H1 (cell line): ENCODE measurements at regions not wholly inside any gene's neighbourhood (a gene's known extent, or its start where the extent isn't known, plus 50 kb on each side); places are given as distances from the start of the nearest gene placed in this dataset.

Experiments used
- CTCF ChIA-PET: fragments of 300-600 bp; sonication (Branson Sonifier 250); formaldehyde crosslinking; loops from one replicate; lab custom pipeline; 2021; ENCODE audit not compliant: partially characterized antibody; lab: Charles Lee
- POLR2A ChIA-PET: fragments of 300-600 bp; sonication (Branson Sonifier 250); formaldehyde crosslinking; loops from one replicate; lab custom pipeline; 2021; ENCODE audit warnings: inconsistent platforms; ENCODE audit not compliant: partially characterized antibody; lab: Charles Lee
- DNase-seq, 2 experiments: peaks; one replicate each; pipeline versions ENCODE4 v3.0.0 to v3.0.0-alpha.2; 2010 to 2022; ENCODE audit warnings: low spot score in 2 of 2, low read depth in 1 of 2, mixed read lengths in 1 of 2
- FAIRE-seq: peaks from 2 replicates; lab custom pipeline; 2011; peaks lifted over from hg19 to GRCh38; lab: Jason Lieb, UNC
- H2AFZ ChIP-seq: 2 replicates; pipeline ENCODE4 v1.8.1; 2012; ENCODE audit warnings: low read length, inconsistent platforms
- H2AK5ac ChIP-seq: 2 replicates; pipeline ENCODE4 v1.6.1; 2013; ENCODE audit warnings: low read depth, low read length
- H2BK120ac ChIP-seq: replicated peaks from 2 replicates; pipeline ENCODE3; 2013; ENCODE audit warnings: low read depth, low read length, inconsistent platforms
- H2BK12ac ChIP-seq: 2 replicates; pipeline ENCODE4 v1.6.1; 2013; ENCODE audit warnings: low read depth, low read length
- H2BK15ac ChIP-seq: 2 replicates; pipeline ENCODE4 v1.6.1; 2013; ENCODE audit warnings: low read length
- H2BK20ac ChIP-seq: 2 replicates; pipeline ENCODE4 v1.6.1; 2013; ENCODE audit warnings: low read length
- H2BK5ac ChIP-seq: 2 replicates; pipeline ENCODE4 v1.6.1; 2013; ENCODE audit warnings: low read depth, low read length
- H3K14ac ChIP-seq: 2 replicates; pipeline ENCODE4 v1.6.1; 2013; ENCODE audit warnings: inconsistent platforms; ENCODE audit not compliant: insufficient read length
- H3K18ac ChIP-seq: 2 replicates; pipeline ENCODE4 v1.6.1; 2013; ENCODE audit warnings: low read length; ENCODE audit errors: extremely low read depth
- H3K23ac ChIP-seq: 2 replicates; pipeline ENCODE4 v1.6.1; 2013; ENCODE audit warnings: inconsistent platforms; ENCODE audit not compliant: insufficient read length
- H3K23me2 ChIP-seq: 2 replicates; pipeline ENCODE4 v1.6.1; 2013; ENCODE audit warnings: low read depth, low read length
- H3K27ac ChIP-seq: 2 replicates; pipeline ENCODE4 v1.6.1; 2011; ENCODE audit warnings: low read depth, low read length, inconsistent platforms
- H3K27me3 ChIP-seq, 4 experiments: replicated peaks in 1 of 4; 1 replicate in 1 of 4; 2 replicates in 3 of 4; pipeline versions ENCODE4 v1.6.1 to v1.8.1; 2011 to 2013; ENCODE audit warnings: low read length in 3 of 4, mild to moderate bottlenecking in 3 of 4, inconsistent platforms in 2 of 4, mixed read lengths in 2 of 4, moderate library complexity in 1 of 4; ENCODE audit not compliant: control insufficient read depth in 3 of 4, insufficient read depth in 3 of 4; ENCODE audit errors: extremely low read depth in 1 of 4
- H3K36me3 ChIP-seq, 4 experiments: 2 replicates each; pipeline versions ENCODE4 v1.6.1 to v1.8.1; 2011 to 2013; ENCODE audit warnings: mild to moderate bottlenecking in 4 of 4, low read length in 3 of 4, moderate library complexity in 2 of 4, control low read depth in 1 of 4, inconsistent platforms in 1 of 4; ENCODE audit not compliant: insufficient read depth in 4 of 4, control insufficient read depth in 2 of 4
- H3K4ac ChIP-seq: replicated peaks from 2 replicates; pipeline ENCODE3; 2013; ENCODE audit warnings: low read length, low read depth, mixed read lengths, inconsistent platforms; ENCODE audit not compliant: insufficient read length
- H3K4me1 ChIP-seq, 4 experiments: replicated peaks in 1 of 4; 1 replicate in 1 of 4; 2 replicates in 3 of 4; pipeline versions ENCODE4 v1.6.1 to v1.8.1; 2011 to 2013; ENCODE audit warnings: low read length in 3 of 4, inconsistent platforms in 2 of 4, mixed read lengths in 1 of 4; ENCODE audit not compliant: insufficient read depth in 4 of 4, control insufficient read depth in 3 of 4
- H3K4me2 ChIP-seq, 2 experiments: 2 replicates each; pipeline versions ENCODE4 v1.6.1 to v1.8.1; 2011 to 2013; ENCODE audit warnings: low read depth in 2 of 2, low read length in 2 of 2, control low read depth in 1 of 2, inconsistent platforms in 1 of 2, mild to moderate bottlenecking in 1 of 2; ENCODE audit not compliant: insufficient read depth in 1 of 2
- H3K4me3 ChIP-seq, 4 experiments: fragments of 200-600, 300-600 bp in 1 of 4; sonication (generic), shearing (Covaris generic), sonication (Bioruptor Twin) in 1 of 4; 2 replicates each; pipeline versions ENCODE4 v1.5.1 to v1.8.1; 2011 to 2016; ENCODE audit warnings: low read length in 4 of 4, low read depth in 3 of 4, control low read depth in 2 of 4, inconsistent platforms in 2 of 4, mild to moderate bottlenecking in 2 of 4, mixed read lengths in 1 of 4, moderate library complexity in 1 of 4; ENCODE audit not compliant: insufficient read depth in 2 of 4; ENCODE audit errors: extremely low read depth in 1 of 4
- H3K56ac ChIP-seq: replicated peaks from 2 replicates; pipeline ENCODE3; 2013; ENCODE audit warnings: low read depth, mild to moderate bottlenecking, mixed read lengths, low read length, inconsistent platforms; ENCODE audit not compliant: insufficient read length
- H3K79me1 ChIP-seq: 2 replicates; pipeline ENCODE4 v1.6.1; 2013; ENCODE audit warnings: low read depth, low read length, control low read depth
- H3K79me2 ChIP-seq, 2 experiments: 2 replicates each; pipeline versions ENCODE4 v1.6.1 to v1.8.1; 2012 to 2013; ENCODE audit warnings: low read length in 2 of 2, mild to moderate bottlenecking in 2 of 2, inconsistent platforms in 1 of 2; ENCODE audit not compliant: insufficient read depth in 2 of 2, control insufficient read depth in 1 of 2
- H3K9ac ChIP-seq, 4 experiments: replicated peaks in 1 of 4; 1 replicate in 1 of 4; 2 replicates in 3 of 4; pipeline versions ENCODE4 v1.6.1 to v1.8.1; 2011 to 2013; ENCODE audit warnings: low read depth in 3 of 4, low read length in 3 of 4, control low read depth in 2 of 4, mild to moderate bottlenecking in 2 of 4, moderate library complexity in 2 of 4, inconsistent platforms in 1 of 4; ENCODE audit errors: extremely low read depth in 1 of 4
- H3K9me3 ChIP-seq, 2 experiments: 2 replicates each; pipeline versions ENCODE4 v1.6.1 to v1.8.1; 2012 to 2013; ENCODE audit warnings: mild to moderate bottlenecking in 2 of 2, moderate library complexity in 2 of 2, control low read depth in 1 of 2, inconsistent platforms in 1 of 2, low read depth in 1 of 2, low read length in 1 of 2, mixed read lengths in 1 of 2; ENCODE audit not compliant: insufficient read depth in 2 of 2
- H4K20me1 ChIP-seq, 2 experiments: replicated peaks in 1 of 2; 2 replicates each; pipeline versions ENCODE3 to v1.8.1; 2011 to 2013; ENCODE audit warnings: inconsistent platforms in 2 of 2, low read length in 2 of 2, mild to moderate bottlenecking in 1 of 2; ENCODE audit not compliant: insufficient read depth in 2 of 2, control insufficient read depth in 1 of 2
- H4K5ac ChIP-seq: 2 replicates; pipeline ENCODE4 v1.6.1; 2013; ENCODE audit warnings: low read length, low read depth, mixed read lengths, inconsistent platforms; ENCODE audit not compliant: insufficient read length
- H4K8ac ChIP-seq: 2 replicates; pipeline ENCODE4 v1.8.0; 2013; ENCODE audit warnings: mild to moderate bottlenecking, moderate library complexity, low read length, inconsistent platforms; ENCODE audit not compliant: insufficient read depth; ENCODE audit errors: extremely low read depth
- H4K91ac ChIP-seq: replicated peaks from 2 replicates; pipeline ENCODE3; 2013; ENCODE audit warnings: low read length, mixed read lengths, inconsistent platforms; ENCODE audit not compliant: insufficient read length
- CHD2 ChIP-seq: IDR thresholded peaks from 2 replicates; pipeline ENCODE4 v1.6.1; 2012; ENCODE audit warnings: low read length, improper control_type of control experiment
- CTBP2 ChIP-seq: IDR thresholded peaks from 2 replicates; pipeline ENCODE4 v1.7.0; 2011; ENCODE audit warnings: borderline replicate concordance, mild to moderate bottlenecking, moderate library complexity, mixed read lengths, low read length; ENCODE audit not compliant: insufficient read depth, insufficient read length
- GABPA ChIP-seq: IDR thresholded peaks from 2 replicates; pipeline ENCODE4 v1.6.1; 2011; ENCODE audit warnings: mild to moderate bottlenecking, low read length, moderate library complexity, borderline replicate concordance; ENCODE audit not compliant: insufficient read depth
- KDM1A ChIP-seq: fragments of 200-600, 300-600 bp; sonication (generic); IDR thresholded peaks from 2 replicates; pipeline ENCODE4 v1.7.1; 2016; ENCODE audit warnings: mild to moderate bottlenecking, low read length, borderline replicate concordance
- MAFK ChIP-seq: IDR thresholded peaks from 2 replicates; pipeline ENCODE4 v1.6.1; 2012; ENCODE audit warnings: low read depth, mild to moderate bottlenecking, improper control_type of control experiment, low read length
- RXRA ChIP-seq: IDR thresholded peaks from 2 replicates; pipeline ENCODE4 v1.6.1; 2011; ENCODE audit warnings: low read depth, mild to moderate bottlenecking, low read length, moderate library complexity; ENCODE audit not compliant: insufficient read depth
- SIRT6 ChIP-seq: IDR thresholded peaks from one replicate; pipeline ENCODE4 v1.7.1; 2012; ENCODE audit warnings: low read length, inconsistent platforms
- SP1 ChIP-seq: IDR thresholded peaks from 2 replicates; pipeline ENCODE4 v1.6.1; 2011; ENCODE audit warnings: low read depth, low read length
- WGBS, 2 experiments: shearing (Covaris generic) in 1 of 2; methylation state at CpG; one replicate each; pipeline versions ENCODE4 v1.1.6 to v1.1.7; 2013 to 2015; ENCODE audit warnings: low lambda C conversion rate in 2 of 2, mixed read lengths in 2 of 2, inconsistent platforms in 1 of 2, low coverage in 1 of 2, missing lambda C conversion rate in 1 of 2; ENCODE audit not compliant: insufficient replicate concordance in 2 of 2, insufficient coverage in 1 of 2, insufficient read length in 1 of 2; ENCODE audit errors: extremely low coverage in 1 of 2, missing lambda C conversion rate in 1 of 2; 5-methylcytosine and 5-hydroxymethylcytosine counted together
- TF ChIP-seq, protein P1 (sequence below): IDR thresholded peaks from 2 replicates; pipeline ENCODE4 v1.6.1; 2012; ENCODE audit warnings: low read length, inconsistent platforms

DNA sequence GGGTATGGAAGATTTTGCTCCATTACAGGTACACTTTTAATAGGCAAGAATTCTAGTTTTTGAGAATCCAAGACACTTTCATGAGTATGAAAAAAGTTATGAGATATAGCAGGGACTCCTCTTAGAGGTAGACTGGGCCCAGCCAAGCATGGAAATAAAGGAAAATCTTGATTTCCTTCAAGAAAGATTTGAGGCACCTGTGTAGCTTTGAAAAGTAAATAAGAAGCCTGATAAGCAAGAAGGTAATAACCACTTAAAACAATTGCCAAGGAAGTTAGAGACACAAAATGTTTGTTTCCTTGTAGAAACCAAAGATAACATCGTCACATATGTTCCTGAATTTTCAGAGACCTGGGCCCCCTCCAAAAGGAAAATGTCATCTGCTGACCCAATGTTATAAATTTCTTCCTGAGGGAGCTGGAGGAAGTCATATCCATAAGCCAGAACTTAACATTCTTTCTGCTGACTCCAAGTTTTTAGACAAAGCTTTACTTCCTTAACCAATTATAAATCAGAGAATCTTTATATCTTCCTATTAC lies 314.5 kb upstream of the ANO3 start:
- 80% methylated on average over 1 of the region's 1 CpG; no CpG with 5 or more reads in 1 of the 2 experiments for WGBS, 2 experiments
- no peak overlapping the region for H4K5ac ChIP-seq
- TF ChIP-seq RXRA, result no peak
- TF ChIP-seq GABPA, result no peak
- no peak for TF ChIP-seq CHD2
- no peak for TF ChIP-seq SIRT6
- TF ChIP-seq SP1, result no peak
- TF ChIP-seq KDM1A, result no peak
- no peak for TF ChIP-seq MAFK
- TF ChIP-seq CTBP2, result no peak
- TF ChIP-seq, protein P1, sequence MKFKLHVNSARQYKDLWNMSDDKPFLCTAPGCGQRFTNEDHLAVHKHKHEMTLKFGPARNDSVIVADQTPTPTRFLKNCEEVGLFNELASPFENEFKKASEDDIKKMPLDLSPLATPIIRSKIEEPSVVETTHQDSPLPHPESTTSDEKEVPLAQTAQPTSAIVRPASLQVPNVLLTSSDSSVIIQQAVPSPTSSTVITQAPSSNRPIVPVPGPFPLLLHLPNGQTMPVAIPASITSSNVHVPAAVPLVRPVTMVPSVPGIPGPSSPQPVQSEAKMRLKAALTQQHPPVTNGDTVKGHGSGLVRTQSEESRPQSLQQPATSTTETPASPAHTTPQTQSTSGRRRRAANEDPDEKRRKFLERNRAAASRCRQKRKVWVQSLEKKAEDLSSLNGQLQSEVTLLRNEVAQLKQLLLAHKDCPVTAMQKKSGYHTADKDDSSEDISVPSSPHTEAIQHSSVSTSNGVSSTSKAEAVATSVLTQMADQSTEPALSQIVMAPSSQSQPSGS, result no peak
- no peaks in the 10 kb centered on the region for H3K36me3 ChIP-seq
- no peak overlapping the region for H2BK12ac ChIP-seq
- no peak for DNase-seq
- H3K23ac ChIP-seq, result no peak overlapping the region
- H3K79me1 ChIP-seq, result no peaks in the 10 kb centered on the region
- no peak for FAIRE-seq
- H3K56ac ChIP-seq, result no peak overlapping the region
- no peak overlapping the region for H3K27ac ChIP-seq
- H3K4ac ChIP-seq, result no peak overlapping the region
- H2AK5ac ChIP-seq, result no peak overlapping the region
- no peak overlapping the region for H3K4me2 ChIP-seq
- H3K14ac ChIP-seq, result no peak overlapping the region
- no peaks in the 10 kb centered on the region for H4K20me1 ChIP-seq
- no peaks in the 10 kb centered on the region for H3K27me3 ChIP-seq
- no peak overlapping the region for H3K9ac ChIP-seq
- H3K79me2 ChIP-seq, result no peaks in the 10 kb centered on the region
- no peak overlapping the region for H2BK120ac ChIP-seq
- H2BK20ac ChIP-seq, result no peak overlapping the region
- no peak overlapping the region for H3K18ac ChIP-seq
- H3K4me1 ChIP-seq, result no peaks in the 10 kb centered on the region
- no peak overlapping the region for H4K8ac ChIP-seq
- POLR2A ChIA-PET, result no interaction called here
- no peak overlapping the region for H2BK5ac ChIP-seq
- H4K91ac ChIP-seq, result no peak overlapping the region
- no peaks in the 10 kb centered on the region for H3K23me2 ChIP-seq
- no peak overlapping the region for H3K4me3 ChIP-seq
- H2AFZ ChIP-seq, result no peak overlapping the region
- H3K9me3 ChIP-seq, result no peaks in the 10 kb centered on the region
- CTCF ChIA-PET, result interaction anchor here (0.6 to 1.7 kb wide), 2 partner anchors 11 to 267 kb away, joined by 3 to 4 read pairs; no protein-coding TSS in a partner anchor
- no peak overlapping the region for H2BK15ac ChIP-seq
